Liver (tissue), 8 donors: ENCODE measurements at regions not wholly inside any gene's neighbourhood (a gene's known extent, or its start where the extent isn't known, plus 50 kb on each side); places are given as distances from the start of the nearest gene placed in this dataset.

Experiments
- DNase-seq: peaks from one replicate; pipeline ENCODE4 v3.0.0-alpha.2; 2017; ENCODE audit warnings: low spot score
- H3K27ac ChIP-seq, 2 donors: one replicate each; pipeline ENCODE4 v1.7.0; 2013; ENCODE audit warnings: inconsistent platforms in 2 of 2, low read length in 2 of 2, control low read depth in 1 of 2, low read depth in 1 of 2, mild to moderate bottlenecking in 1 of 2
- H3K27me3 ChIP-seq, 4 donors: one replicate each; pipeline versions ENCODE4 v1.6.1 to v1.7.0; 2013; ENCODE audit warnings: low read length in 3 of 4, inconsistent platforms in 1 of 4, mild to moderate bottlenecking in 1 of 4, moderate library complexity in 1 of 4; ENCODE audit not compliant: control insufficient read depth in 4 of 4, insufficient read depth in 4 of 4
- H3K36me3 ChIP-seq, 4 donors: one replicate each; pipeline versions ENCODE4 v1.6.1 to v1.7.0; 2013; ENCODE audit warnings: low read length in 3 of 4, mild to moderate bottlenecking in 3 of 4, low read depth in 1 of 4, moderate library complexity in 1 of 4; ENCODE audit not compliant: control insufficient read depth in 4 of 4, insufficient read depth in 3 of 4
- H3K4me1 ChIP-seq, 4 donors: one replicate each; pipeline versions ENCODE4 v1.6.1 to v1.7.0; 2013; ENCODE audit warnings: low read length in 3 of 4, mild to moderate bottlenecking in 3 of 4, moderate library complexity in 1 of 4; ENCODE audit not compliant: control insufficient read depth in 4 of 4, insufficient read depth in 4 of 4
- H3K4me3 ChIP-seq, 3 donors: one replicate each; pipeline versions ENCODE4 v1.6.1 to v1.7.0; 2013; ENCODE audit warnings: low read length in 3 of 3, control low read depth in 1 of 3, low read depth in 1 of 3, mild to moderate bottlenecking in 1 of 3
- H3K9ac ChIP-seq, 2 donors: one replicate each; pipeline ENCODE4 v1.7.0; 2013; ENCODE audit warnings: low read length in 2 of 2, mild to moderate bottlenecking in 2 of 2, moderate library complexity in 2 of 2, control low read depth in 1 of 2, low read depth in 1 of 2
- H3K9me3 ChIP-seq, 4 donors: one replicate each; pipeline versions ENCODE4 v1.6.1 to v1.7.0; 2013; ENCODE audit warnings: low read length in 3 of 4; ENCODE audit not compliant: control insufficient read depth in 4 of 4
- EGR1 ChIP-seq, 2 donors: IDR thresholded peaks; 2 replicates each; pipeline ENCODE4 v1.6.1; 2016 to 2018; ENCODE audit warnings: antibody characterized with exemption in 2 of 2, low read depth in 2 of 2
- FOXA1 ChIP-seq: IDR thresholded peaks from 2 replicates; pipeline ENCODE4 v1.6.1; 2016; ENCODE audit warnings: antibody characterized with exemption
- FOXA2 ChIP-seq: IDR thresholded peaks from 2 replicates; pipeline ENCODE4 v1.6.1; 2016; ENCODE audit warnings: antibody characterized with exemption
- GABPA ChIP-seq, 2 donors: IDR thresholded peaks in 1 of 2; conservative IDR thresholded peaks in 1 of 2; 2 replicates each; pipeline ENCODE4 v1.6.1; 2016; ENCODE audit warnings: antibody characterized with exemption in 2 of 2, mild to moderate bottlenecking in 1 of 2, moderate library complexity in 1 of 2
- HNF4A ChIP-seq, 2 donors: conservative IDR thresholded peaks; 2 replicates each; pipeline ENCODE4 v1.6.1; 2016; ENCODE audit warnings: antibody characterized with exemption in 2 of 2, mild to moderate bottlenecking in 2 of 2
- HNF4G ChIP-seq: IDR thresholded peaks from 2 replicates; pipeline ENCODE4 v1.6.1; 2016; ENCODE audit warnings: antibody characterized with exemption
- JUND ChIP-seq, 2 donors: IDR thresholded peaks; 2 replicates each; pipeline ENCODE4 v1.6.1; 2016; ENCODE audit warnings: antibody characterized with exemption in 2 of 2
- NR2F2 ChIP-seq: IDR thresholded peaks from 2 replicates; pipeline ENCODE4 v1.6.1; 2016; ENCODE audit warnings: antibody characterized with exemption
- RAD21 ChIP-seq, 2 donors: IDR thresholded peaks; 2 replicates each; pipeline ENCODE4 v1.6.1; 2016; ENCODE audit warnings: antibody characterized with exemption in 2 of 2, mild to moderate bottlenecking in 2 of 2
- RXRA ChIP-seq, 2 donors: IDR thresholded peaks; 2 replicates each; pipeline ENCODE4 v1.6.1; 2017 to 2018; ENCODE audit warnings: antibody characterized with exemption in 2 of 2, mild to moderate bottlenecking in 1 of 2
- SP1 ChIP-seq: IDR thresholded peaks from 2 replicates; pipeline ENCODE4 v1.6.1; 2018; ENCODE audit warnings: antibody characterized with exemption, mild to moderate bottlenecking
- TAF1 ChIP-seq: conservative IDR thresholded peaks from 2 replicates; pipeline ENCODE4 v1.6.1; 2016; ENCODE audit warnings: antibody characterized with exemption, mild to moderate bottlenecking
- YY1 ChIP-seq: IDR thresholded peaks from 2 replicates; pipeline ENCODE4 v1.6.1; 2016; ENCODE audit warnings: antibody characterized with exemption, mild to moderate bottlenecking
- WGBS: extraction: QIAGEN DNeasy Blood & Tissue Kit; methylation state at CpG from one replicate; pipeline ENCODE4 v1.1.7; 2013; 5-methylcytosine and 5-hydroxymethylcytosine counted together
- TF ChIP-seq, protein P1 (sequence below): IDR thresholded peaks from 2 replicates; pipeline ENCODE4 v1.6.1; 2016; ENCODE audit warnings: antibody characterized with exemption, mild to moderate bottlenecking
- TF ChIP-seq, protein P2 (sequence below): fragments of 150-350 bp; IDR thresholded peaks from 2 replicates; pipeline ENCODE4 v1.5.1; 2017; ENCODE audit warnings: improper control_type of control experiment, low read depth, low read length; ENCODE audit not compliant: missing input control
- TF ChIP-seq, protein P3 (sequence below): IDR thresholded peaks from 2 replicates; pipeline ENCODE4 v1.6.1; 2016; ENCODE audit warnings: antibody characterized with exemption
- TF ChIP-seq, protein P4 (sequence below): IDR thresholded peaks from 2 replicates; pipeline ENCODE4 v1.6.1; 2016; ENCODE audit warnings: antibody characterized with exemption
- TF ChIP-seq, protein P5 (sequence below): IDR thresholded peaks from 2 replicates; pipeline ENCODE4 v1.6.1; 2016; ENCODE audit warnings: antibody characterized with exemption
- donor health status: healthy.
- donor health status: healthy.
- donor health status: healthy.
- donor health status: healthy.
- donor health status: healthy.

DNA sequence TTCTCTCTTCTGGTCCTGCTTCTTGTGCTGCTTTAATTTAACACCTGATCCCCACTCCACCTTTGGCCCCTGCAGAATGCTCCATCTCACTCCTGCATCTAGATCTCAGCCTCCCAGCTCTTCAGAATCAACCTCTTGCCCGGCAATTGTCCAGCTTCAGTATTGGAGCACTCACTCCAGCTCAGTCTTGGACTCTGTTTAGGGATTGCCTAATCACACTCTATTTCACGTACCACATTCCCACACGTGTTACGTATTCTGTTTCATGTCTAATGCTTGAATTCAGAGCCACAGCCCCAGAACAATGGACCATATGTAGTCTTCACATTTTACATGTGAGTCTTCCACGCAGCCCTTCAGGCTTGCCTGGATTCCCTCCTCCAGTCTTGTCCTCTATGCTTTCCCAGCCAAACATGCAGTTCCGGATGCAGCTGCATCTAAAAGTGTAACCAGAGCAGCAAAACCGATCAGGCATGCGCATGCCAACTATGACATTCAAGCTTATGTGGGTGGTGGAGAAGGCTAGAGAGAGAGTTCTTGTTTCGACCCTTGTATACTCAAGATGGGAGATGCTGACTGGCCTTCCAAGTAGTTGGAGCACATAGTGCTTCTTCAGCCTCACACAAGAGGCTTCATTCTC is 105.2 kb upstream of the FAM9A start:
- peak in 1 of 2 donors; percentile 42 for TF ChIP-seq HNF4A (conservative IDR thresholded peaks at IDR 0.05)
- TF ChIP-seq, protein P1, sequence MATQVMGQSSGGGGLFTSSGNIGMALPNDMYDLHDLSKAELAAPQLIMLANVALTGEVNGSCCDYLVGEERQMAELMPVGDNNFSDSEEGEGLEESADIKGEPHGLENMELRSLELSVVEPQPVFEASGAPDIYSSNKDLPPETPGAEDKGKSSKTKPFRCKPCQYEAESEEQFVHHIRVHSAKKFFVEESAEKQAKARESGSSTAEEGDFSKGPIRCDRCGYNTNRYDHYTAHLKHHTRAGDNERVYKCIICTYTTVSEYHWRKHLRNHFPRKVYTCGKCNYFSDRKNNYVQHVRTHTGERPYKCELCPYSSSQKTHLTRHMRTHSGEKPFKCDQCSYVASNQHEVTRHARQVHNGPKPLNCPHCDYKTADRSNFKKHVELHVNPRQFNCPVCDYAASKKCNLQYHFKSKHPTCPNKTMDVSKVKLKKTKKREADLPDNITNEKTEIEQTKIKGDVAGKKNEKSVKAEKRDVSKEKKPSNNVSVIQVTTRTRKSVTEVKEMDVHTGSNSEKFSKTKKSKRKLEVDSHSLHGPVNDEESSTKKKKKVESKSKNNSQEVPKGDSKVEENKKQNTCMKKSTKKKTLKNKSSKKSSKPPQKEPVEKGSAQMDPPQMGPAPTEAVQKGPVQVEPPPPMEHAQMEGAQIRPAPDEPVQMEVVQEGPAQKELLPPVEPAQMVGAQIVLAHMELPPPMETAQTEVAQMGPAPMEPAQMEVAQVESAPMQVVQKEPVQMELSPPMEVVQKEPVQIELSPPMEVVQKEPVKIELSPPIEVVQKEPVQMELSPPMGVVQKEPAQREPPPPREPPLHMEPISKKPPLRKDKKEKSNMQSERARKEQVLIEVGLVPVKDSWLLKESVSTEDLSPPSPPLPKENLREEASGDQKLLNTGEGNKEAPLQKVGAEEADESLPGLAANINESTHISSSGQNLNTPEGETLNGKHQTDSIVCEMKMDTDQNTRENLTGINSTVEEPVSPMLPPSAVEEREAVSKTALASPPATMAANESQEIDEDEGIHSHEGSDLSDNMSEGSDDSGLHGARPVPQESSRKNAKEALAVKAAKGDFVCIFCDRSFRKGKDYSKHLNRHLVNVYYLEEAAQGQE: no peak
- TF ChIP-seq RXRA (IDR thresholded peaks at IDR 0.05): peak in 1 of 2 donors; percentile 13
- TF ChIP-seq GABPA (IDR thresholded peaks at IDR 0.05 in 1 of 2, conservative IDR thresholded peaks at IDR 0.05 in 1 of 2): no peak
- no peak for DNase-seq
- 69% methylated on average over 9 of the region's 9 CpGs for whole genome bisulfite sequencing
- H3K9me3 ChIP-seq: no peaks in the 10 kb centered on the region
- H3K36me3 ChIP-seq: no peaks in the 10 kb centered on the region
- no peak overlapping the region for H3K9ac ChIP-seq
- no peaks in the 10 kb centered on the region for H3K27me3 ChIP-seq
- no peaks in the 10 kb centered on the region for H3K4me1 ChIP-seq
- no peak overlapping the region for H3K27ac ChIP-seq
- no peak overlapping the region for H3K4me3 ChIP-seq

DNA sequence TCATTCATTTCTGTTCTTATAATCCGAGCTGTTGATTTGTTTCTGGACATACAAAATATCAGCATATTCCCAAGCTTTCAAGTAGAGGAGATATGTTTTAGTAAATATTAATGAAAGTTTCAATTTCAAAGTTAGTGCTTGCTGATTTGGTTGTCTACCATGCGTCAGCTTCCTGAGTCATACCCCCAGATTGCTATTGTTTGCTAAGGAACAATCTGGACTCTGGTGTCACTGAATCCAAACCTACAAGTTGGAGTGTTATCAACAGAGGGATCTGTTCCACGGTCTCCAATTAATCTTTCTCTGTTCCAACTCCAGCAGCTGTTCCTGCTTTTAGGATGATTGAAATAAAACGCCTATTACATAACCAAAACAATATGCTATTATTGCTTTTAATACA is 96.1 kb upstream of the FAM9A start:
- Histone ChIP-seq H3K36me3 (no peaks in the 10 kb centered on the region), H3K4me1 (no peaks in the 10 kb centered on the region), H3K27ac (no peak overlapping the region), H3K9me3 (peaks cover 0 to 6% (median 2%) of the 10 kb centered on the region in 4 donors), H3K4me3 (no peak overlapping the region), H3K9ac (no peak overlapping the region), H3K27me3 (no peaks in the 10 kb centered on the region)
- no peak for DNase-seq
- WGBS: 87% methylated on average over 4 of the region's 4 CpGs
- TF ChIP-seq, protein P2, sequence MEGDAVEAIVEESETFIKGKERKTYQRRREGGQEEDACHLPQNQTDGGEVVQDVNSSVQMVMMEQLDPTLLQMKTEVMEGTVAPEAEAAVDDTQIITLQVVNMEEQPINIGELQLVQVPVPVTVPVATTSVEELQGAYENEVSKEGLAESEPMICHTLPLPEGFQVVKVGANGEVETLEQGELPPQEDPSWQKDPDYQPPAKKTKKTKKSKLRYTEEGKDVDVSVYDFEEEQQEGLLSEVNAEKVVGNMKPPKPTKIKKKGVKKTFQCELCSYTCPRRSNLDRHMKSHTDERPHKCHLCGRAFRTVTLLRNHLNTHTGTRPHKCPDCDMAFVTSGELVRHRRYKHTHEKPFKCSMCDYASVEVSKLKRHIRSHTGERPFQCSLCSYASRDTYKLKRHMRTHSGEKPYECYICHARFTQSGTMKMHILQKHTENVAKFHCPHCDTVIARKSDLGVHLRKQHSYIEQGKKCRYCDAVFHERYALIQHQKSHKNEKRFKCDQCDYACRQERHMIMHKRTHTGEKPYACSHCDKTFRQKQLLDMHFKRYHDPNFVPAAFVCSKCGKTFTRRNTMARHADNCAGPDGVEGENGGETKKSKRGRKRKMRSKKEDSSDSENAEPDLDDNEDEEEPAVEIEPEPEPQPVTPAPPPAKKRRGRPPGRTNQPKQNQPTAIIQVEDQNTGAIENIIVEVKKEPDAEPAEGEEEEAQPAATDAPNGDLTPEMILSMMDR: no peak
- no peak for TF ChIP-seq NR2F2
- TF ChIP-seq, protein P3, sequence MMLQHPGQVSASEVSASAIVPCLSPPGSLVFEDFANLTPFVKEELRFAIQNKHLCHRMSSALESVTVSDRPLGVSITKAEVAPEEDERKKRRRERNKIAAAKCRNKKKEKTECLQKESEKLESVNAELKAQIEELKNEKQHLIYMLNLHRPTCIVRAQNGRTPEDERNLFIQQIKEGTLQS: no peak
- TF ChIP-seq FOXA1: no peak
- TF ChIP-seq, protein P4, sequence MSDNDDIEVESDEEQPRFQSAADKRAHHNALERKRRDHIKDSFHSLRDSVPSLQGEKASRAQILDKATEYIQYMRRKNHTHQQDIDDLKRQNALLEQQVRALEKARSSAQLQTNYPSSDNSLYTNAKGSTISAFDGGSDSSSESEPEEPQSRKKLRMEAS: no peak
- TF ChIP-seq RXRA (IDR thresholded peaks at IDR 0.05): no peak
- TF ChIP-seq HNF4G: no peak
- TF ChIP-seq FOXA2: no peak
- TF ChIP-seq RAD21 (IDR thresholded peaks at IDR 0.05): no peak
- TF ChIP-seq, protein P5, sequence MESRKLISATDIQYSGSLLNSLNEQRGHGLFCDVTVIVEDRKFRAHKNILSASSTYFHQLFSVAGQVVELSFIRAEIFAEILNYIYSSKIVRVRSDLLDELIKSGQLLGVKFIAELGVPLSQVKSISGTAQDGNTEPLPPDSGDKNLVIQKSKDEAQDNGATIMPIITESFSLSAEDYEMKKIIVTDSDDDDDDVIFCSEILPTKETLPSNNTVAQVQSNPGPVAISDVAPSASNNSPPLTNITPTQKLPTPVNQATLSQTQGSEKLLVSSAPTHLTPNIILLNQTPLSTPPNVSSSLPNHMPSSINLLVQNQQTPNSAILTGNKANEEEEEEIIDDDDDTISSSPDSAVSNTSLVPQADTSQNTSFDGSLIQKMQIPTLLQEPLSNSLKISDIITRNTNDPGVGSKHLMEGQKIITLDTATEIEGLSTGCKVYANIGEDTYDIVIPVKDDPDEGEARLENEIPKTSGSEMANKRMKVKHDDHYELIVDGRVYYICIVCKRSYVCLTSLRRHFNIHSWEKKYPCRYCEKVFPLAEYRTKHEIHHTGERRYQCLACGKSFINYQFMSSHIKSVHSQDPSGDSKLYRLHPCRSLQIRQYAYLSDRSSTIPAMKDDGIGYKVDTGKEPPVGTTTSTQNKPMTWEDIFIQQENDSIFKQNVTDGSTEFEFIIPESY: no peak
- TF ChIP-seq TAF1: no peak
- no peak for TF ChIP-seq EGR1 (IDR thresholded peaks at IDR 0.05; ENCODE audit: low read depth in 2 of 2)
- no peak for TF ChIP-seq HNF4A (conservative IDR thresholded peaks at IDR 0.05)
- no peak for TF ChIP-seq GABPA (IDR thresholded peaks at IDR 0.05 in 1 of 2, conservative IDR thresholded peaks at IDR 0.05 in 1 of 2)
- TF ChIP-seq, protein P1: no peak
- TF ChIP-seq JUND (IDR thresholded peaks at IDR 0.05): no peak
- no peak for TF ChIP-seq YY1
- no peak for TF ChIP-seq SP1
